ENCODE measurements at regions not wholly inside any gene's neighbourhood (a gene's known extent, or its start where the extent isn't known, plus 50 kb on each side); places are given as distances from the start of the nearest gene placed in this dataset.

DNA sequence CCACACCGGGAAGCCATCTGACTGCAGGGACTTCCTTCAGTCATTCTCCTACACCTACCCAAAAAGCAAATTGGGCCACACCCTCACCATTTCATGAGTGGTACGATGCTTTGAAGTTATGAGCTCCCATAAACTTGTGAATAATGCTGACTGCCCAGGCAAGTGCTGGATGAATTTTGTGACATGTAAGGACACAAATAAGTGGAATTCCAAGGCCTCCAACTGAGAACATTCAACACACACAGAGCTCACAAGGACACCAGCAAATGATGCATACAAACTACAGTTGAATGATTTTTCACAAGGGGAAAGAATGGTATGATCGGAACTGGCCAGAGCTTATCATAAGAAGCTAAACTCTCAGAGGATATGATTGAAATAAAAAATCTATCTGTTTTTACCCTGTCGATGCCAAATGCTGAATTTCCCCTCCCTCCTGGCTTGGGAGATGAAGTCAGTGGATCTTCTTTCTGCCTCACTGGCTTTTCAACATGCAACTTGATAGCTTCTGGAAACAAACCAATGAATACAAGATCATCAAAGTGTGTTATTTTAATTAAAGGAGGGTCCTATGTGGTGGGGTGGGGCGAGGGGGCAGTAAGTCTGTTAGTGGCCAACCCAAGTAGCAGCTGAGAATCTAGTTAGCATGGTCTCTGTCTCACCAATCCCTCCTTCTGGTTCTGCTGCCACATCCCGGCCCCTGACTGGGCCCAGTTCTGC lies 123.8 kb downstream of the WT1 start:
- intact Hi-C loops (cut with micrococcal nuclease; ENCODE audit: unreplicated experiment): no loop called here
- Histone ChIP-seq H4K20me1 (ENCODE audit: control insufficient read depth, insufficient read depth) (no peaks in the 10 kb centered on the region), H3K4me1 (ENCODE audit: control insufficient read depth, insufficient read depth, low read length) (no peaks in the 10 kb centered on the region), H3K4me2 (ENCODE audit: control insufficient read depth, insufficient read depth) (no peak overlapping the region), H3K27me3 (replicated peaks in 1 of 2; ENCODE audit: control insufficient read depth in 2 of 2, insufficient read depth in 2 of 2, low read length in 1 of 2) (no peaks in the 10 kb centered on the region), H3K27ac (ENCODE audit: control insufficient read depth, insufficient read depth) (no peak overlapping the region), H3K36me3 (ENCODE audit: control insufficient read depth in 2 of 2, insufficient read depth in 2 of 2, low read length in 1 of 2) (no peaks in the 10 kb centered on the region), H3K79me2 (ENCODE audit: control insufficient read depth, insufficient read depth, low read length) (no peaks in the 10 kb centered on the region), H3K9ac (ENCODE audit: control insufficient read depth, insufficient read depth, low read length) (no peak overlapping the region), H2AFZ (ENCODE audit: control insufficient read depth, low read depth, low read length) (no peak overlapping the region), H3K9me3 (replicated peaks; ENCODE audit: control insufficient read depth, insufficient read depth, low read length) (no peaks in the 10 kb centered on the region), H3K4me3 (no peak overlapping the region)
- DNase-seq (ENCODE audit: low read depth, low spot score) (no peak), ATAC-seq (no peak), FAIRE-seq (no peak)
- SMC1A ChIA-PET (ENCODE audit: uncharacterized antibody, unreplicated experiment): interaction anchor here (1.1 kb wide), 1 partner anchor 9 kb away, joined by 6 read pairs; no protein-coding TSS in a partner anchor
- CTCF ChIA-PET: interaction anchor here (0.8 to 0.9 kb wide), 2 partner anchors 12 to 1204 kb away, joined by 3 read pairs; no protein-coding TSS in a partner anchor
- POLR2A ChIA-PET: no interaction called here
- in situ Hi-C loops (cut with MboI): no loop called here
- no TSS peak for BruUV-seq (replicated peaks)
- TF ChIP-seq MYC (IDR thresholded peaks at IDR 0.05; ENCODE audit: insufficient read depth, insufficient read length, insufficient replicate concordance, low read length, severe bottlenecking) (no peak), FOXM1 (IDR thresholded peaks at IDR 0.05; ENCODE audit: low read depth, low read length) (no peak), ZNF274 (IDR thresholded peaks at IDR 0.05; ENCODE audit: insufficient read depth, insufficient read length) (no peak), FOS (IDR thresholded peaks at IDR 0.05; ENCODE audit: borderline replicate concordance, extremely low read depth, insufficient read length) (no peak), NR2C1 (IDR thresholded peaks at IDR 0.05) (no peak), CHD4 (IDR thresholded peaks at IDR 0.05) (no peak), NBN (IDR thresholded peaks at IDR 0.05) (no peak), SUZ12 (IDR thresholded peaks at IDR 0.05; ENCODE audit: unreplicated experiment) (no peak), NRF1 (conservative IDR thresholded peaks at IDR 0.05; ENCODE audit: low read depth, low read length) (no peak), DPF2 (IDR thresholded peaks at IDR 0.05) (no peak), HSF1 (IDR thresholded peaks at IDR 0.05; ENCODE audit: low read depth, low read length) (no peak), WRNIP1 (IDR thresholded peaks at IDR 0.05; ENCODE audit: borderline replicate concordance, low read depth, low read length) (no peak), YBX1 (IDR thresholded peaks at IDR 0.05) (no peak), MLLT1 (IDR thresholded peaks at IDR 0.05) (no peak), HDGF (IDR thresholded peaks at IDR 0.05) (no peak), CREM (IDR thresholded peaks at IDR 0.05; ENCODE audit: low read depth) (no peak)
- WGBS (ENCODE audit: insufficient coverage, insufficient replicate concordance, low lambda C conversion rate, missing lambda C conversion rate): 31% methylated on average over 6 of the region's 6 CpGs
- RAD21 ChIA-PET (ENCODE audit: unreplicated experiment): interaction anchor here (0.6 kb wide), 1 partner anchor 84 kb away, joined by 3 read pairs; no protein-coding TSS in a partner anchor

All from GM12878 (cell line).